ENCODE measurements at regions not wholly inside any gene's neighbourhood (a gene's known extent, or its start where the extent isn't known, plus 50 kb on each side); places are given as distances from the start of the nearest gene placed in this dataset.
"Not testable (repeated sequence)": the region's sequence is repeated elsewhere in the genome, so short reads cannot be mapped to it uniquely, and the experiment has no call there.

DNA sequence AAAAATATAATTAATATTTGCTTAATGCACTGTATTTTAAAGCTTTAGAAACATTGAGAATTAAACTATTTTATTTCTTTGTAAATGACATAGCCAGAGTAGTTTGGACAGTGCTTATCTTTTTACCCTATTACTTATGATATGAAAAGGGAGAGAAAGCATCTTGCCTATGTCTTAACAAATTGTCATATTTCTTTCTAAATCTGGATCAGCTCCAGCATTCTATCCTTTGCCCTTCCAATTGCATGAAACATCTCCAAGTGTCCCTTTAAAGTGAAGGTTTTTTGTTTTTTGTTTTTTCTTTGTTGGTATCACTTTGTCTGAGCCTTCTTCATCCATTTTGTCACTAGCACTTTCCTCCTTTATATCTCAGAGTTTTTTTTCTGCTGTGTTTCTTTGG lies 511.6 kb upstream of the FAM174A start:
- Histone ChIP-seq H3K4me1 (ENCODE audit: insufficient read depth, insufficient read length) (no peaks in the 10 kb centered on the region), H3K9me3 (ENCODE audit: insufficient read depth, low read length) (no peaks in the 10 kb centered on the region), H3K4me3 (ENCODE audit: insufficient read length, low read depth) (no peak overlapping the region), H3K9ac (ENCODE audit: insufficient read length, low read depth) (no peak overlapping the region), H3K36me3 (ENCODE audit: insufficient read depth, insufficient read length, low read length) (no peaks in the 10 kb centered on the region), H3K27me3 (ENCODE audit: insufficient read depth, insufficient read length) (no peaks in the 10 kb centered on the region)
- no peak for DNase-seq (ENCODE audit: low read depth, low spot score)
- TF ChIP-seq ZNF274 (IDR thresholded peaks at IDR 0.05; ENCODE audit: low read depth, low read length), result no peak
- TF ChIP-seq YY1 (IDR thresholded peaks at IDR 0.05; ENCODE audit: insufficient read depth, insufficient read length), result no peak
- TF ChIP-seq SUZ12 (IDR thresholded peaks at IDR 0.05; ENCODE audit: extremely low read depth, insufficient read depth, insufficient read length), result no peak

GRCh38 chr5:100017520-100018262 lies 517.5 kb upstream of the FAM174A start:
- no peak overlapping the region for H3K4me3 ChIP-seq (ENCODE audit: insufficient read length, low read depth)
- no peaks in the 10 kb centered on the region for H3K9me3 ChIP-seq (ENCODE audit: insufficient read depth, low read length)
- no peaks in the 10 kb centered on the region for H3K4me1 ChIP-seq (ENCODE audit: insufficient read depth, insufficient read length)
- no peaks in the 10 kb centered on the region for H3K27me3 ChIP-seq (ENCODE audit: insufficient read depth, insufficient read length)
- no peak for DNase-seq (ENCODE audit: low read depth, low spot score)
- no peak overlapping the region for H3K9ac ChIP-seq (ENCODE audit: insufficient read length, low read depth)
- TF ChIP-seq YY1 (IDR thresholded peaks at IDR 0.05; ENCODE audit: insufficient read depth, insufficient read length), result no peak
- no peak for TF ChIP-seq SUZ12 (IDR thresholded peaks at IDR 0.05; ENCODE audit: extremely low read depth, insufficient read depth, insufficient read length)
- TF ChIP-seq ZNF274 (IDR thresholded peaks at IDR 0.05; ENCODE audit: low read depth, low read length), result no peak
- H3K36me3 ChIP-seq (ENCODE audit: insufficient read depth, insufficient read length, low read length), result no peaks in the 10 kb centered on the region

- H3K4me1 ChIP-seq (ENCODE audit: insufficient read depth, insufficient read length); DNase-seq (ENCODE audit: low read depth, low spot score); H3K9ac ChIP-seq (ENCODE audit: insufficient read length, low read depth); H3K27me3 ChIP-seq (ENCODE audit: insufficient read depth, insufficient read length); H3K4me3 ChIP-seq (ENCODE audit: insufficient read length, low read depth); H3K36me3 ChIP-seq (ENCODE audit: insufficient read depth, insufficient read length, low read length); H3K9me3 ChIP-seq (ENCODE audit: insufficient read depth, low read length): not testable (repeated sequence)
Measured at GRCh38 chr5:100013305-100013704, 521.9 kb upstream of the FAM174A start.

GRCh38 chr5:100011160-100011559 lies 524.0 kb upstream of the FAM174A start:
- H3K27me3 ChIP-seq (ENCODE audit: insufficient read depth, insufficient read length); H3K36me3 ChIP-seq (ENCODE audit: insufficient read depth, insufficient read length, low read length); DNase-seq (ENCODE audit: low read depth, low spot score); H3K9ac ChIP-seq (ENCODE audit: insufficient read length, low read depth); H3K4me1 ChIP-seq (ENCODE audit: insufficient read depth, insufficient read length); H3K4me3 ChIP-seq (ENCODE audit: insufficient read length, low read depth); H3K9me3 ChIP-seq (ENCODE audit: insufficient read depth, low read length): not testable (repeated sequence)

DNA sequence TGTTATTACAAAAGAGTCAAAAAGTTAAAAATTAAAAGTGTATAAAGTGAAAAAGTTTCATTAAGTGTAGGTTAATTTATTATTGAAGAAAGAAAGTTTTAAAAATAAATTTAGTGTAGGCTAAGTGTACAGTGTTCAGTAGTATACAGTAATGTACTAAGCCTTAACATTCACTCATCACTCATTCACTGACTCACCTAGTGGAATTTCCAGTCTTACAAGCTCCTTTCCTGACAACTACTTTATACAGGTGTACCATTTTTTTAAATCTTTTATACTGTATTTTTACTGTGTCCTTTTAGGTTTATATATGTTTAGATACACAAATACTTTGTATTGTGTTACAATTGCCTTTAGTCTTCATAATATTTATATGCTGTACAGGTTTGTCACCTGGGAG lies 530.2 kb upstream of the FAM174A start:
- H3K9me3 ChIP-seq (ENCODE audit: insufficient read depth, low read length), result no peaks in the 10 kb centered on the region
- H3K9ac ChIP-seq (ENCODE audit: insufficient read length, low read depth), result no peak overlapping the region
- H3K36me3 ChIP-seq (ENCODE audit: insufficient read depth, insufficient read length, low read length), result no peaks in the 10 kb centered on the region
- no peak for DNase-seq (ENCODE audit: low read depth, low spot score)
- H3K4me3 ChIP-seq (ENCODE audit: insufficient read length, low read depth), result no peak overlapping the region
- TF ChIP-seq SUZ12 (IDR thresholded peaks at IDR 0.05; ENCODE audit: extremely low read depth, insufficient read depth, insufficient read length) (no peak), YY1 (IDR thresholded peaks at IDR 0.05; ENCODE audit: insufficient read depth, insufficient read length) (no peak), ZNF274 (IDR thresholded peaks at IDR 0.05; ENCODE audit: low read depth, low read length) (no peak)
- no peaks in the 10 kb centered on the region for H3K4me1 ChIP-seq (ENCODE audit: insufficient read depth, insufficient read length)
- no peaks in the 10 kb centered on the region for H3K27me3 ChIP-seq (ENCODE audit: insufficient read depth, insufficient read length)

DNA sequence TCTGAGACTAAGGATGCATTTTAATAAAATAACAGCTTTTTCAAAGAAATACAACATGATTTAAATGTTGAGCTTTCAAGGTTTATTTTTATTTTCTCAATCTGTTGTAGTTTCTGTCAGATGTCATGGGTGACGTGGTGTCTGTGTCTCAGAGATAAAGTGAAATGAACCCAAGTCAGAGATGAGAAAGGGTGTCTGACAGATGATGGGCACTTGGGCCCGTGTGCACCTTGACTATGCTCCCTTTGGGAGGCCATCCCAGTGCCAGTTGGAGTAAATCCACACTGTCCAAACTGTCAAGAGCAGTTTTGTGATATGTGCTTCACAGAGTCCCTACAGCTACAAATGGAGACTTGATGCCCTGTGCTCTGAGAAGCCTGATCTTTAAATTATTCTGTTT lies 536.9 kb upstream of the FAM174A start:
- Histone ChIP-seq H3K4me1 (ENCODE audit: insufficient read depth, insufficient read length) (no peaks in the 10 kb centered on the region), H3K27me3 (ENCODE audit: insufficient read depth, insufficient read length) (no peaks in the 10 kb centered on the region), H3K4me3 (ENCODE audit: insufficient read length, low read depth) (no peak overlapping the region), H3K36me3 (ENCODE audit: insufficient read depth, insufficient read length, low read length) (no peaks in the 10 kb centered on the region), H3K9ac (ENCODE audit: insufficient read length, low read depth) (no peak overlapping the region), H3K9me3 (ENCODE audit: insufficient read depth, low read length) (no peaks in the 10 kb centered on the region)
- no peak for TF ChIP-seq ZNF274 (IDR thresholded peaks at IDR 0.05; ENCODE audit: low read depth, low read length)
- no peak for TF ChIP-seq YY1 (IDR thresholded peaks at IDR 0.05; ENCODE audit: insufficient read depth, insufficient read length)
- no peak for TF ChIP-seq SUZ12 (IDR thresholded peaks at IDR 0.05; ENCODE audit: extremely low read depth, insufficient read depth, insufficient read length)
- DNase-seq (ENCODE audit: low read depth, low spot score), result no peak

DNA sequence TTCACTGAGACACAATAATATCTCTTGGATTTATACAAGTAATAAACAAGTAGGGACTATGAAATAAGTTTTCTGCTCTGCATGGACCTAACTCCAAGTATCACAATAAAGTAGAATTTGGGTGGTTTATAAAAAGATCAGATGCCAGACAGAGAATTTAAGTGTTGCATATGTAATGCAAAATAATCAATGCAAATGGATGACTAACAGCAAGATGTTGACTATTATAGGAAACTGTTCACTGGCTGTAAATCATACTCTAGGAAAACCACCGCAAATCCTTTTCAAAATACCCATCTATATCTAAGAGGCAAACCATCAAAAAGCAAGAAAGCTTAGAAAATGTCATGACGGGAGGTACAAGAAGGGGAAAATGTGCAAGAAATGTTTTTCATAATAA lies 539.8 kb upstream of the FAM174A start:
- no peaks in the 10 kb centered on the region for H3K4me1 ChIP-seq (ENCODE audit: insufficient read depth, insufficient read length)
- H3K4me3 ChIP-seq (ENCODE audit: insufficient read length, low read depth), result no peak overlapping the region
- H3K27me3 ChIP-seq (ENCODE audit: insufficient read depth, insufficient read length), result no peaks in the 10 kb centered on the region
- H3K9ac ChIP-seq (ENCODE audit: insufficient read length, low read depth), result no peak overlapping the region
- H3K9me3 ChIP-seq (ENCODE audit: insufficient read depth, low read length), result no peaks in the 10 kb centered on the region
- H3K36me3 ChIP-seq (ENCODE audit: insufficient read depth, insufficient read length, low read length), result no peaks in the 10 kb centered on the region
- no peak for DNase-seq (ENCODE audit: low read depth, low spot score)
- TF ChIP-seq YY1 (IDR thresholded peaks at IDR 0.05; ENCODE audit: insufficient read depth, insufficient read length), result no peak
- TF ChIP-seq ZNF274 (IDR thresholded peaks at IDR 0.05; ENCODE audit: low read depth, low read length), result no peak
- no peak for TF ChIP-seq SUZ12 (IDR thresholded peaks at IDR 0.05; ENCODE audit: extremely low read depth, insufficient read depth, insufficient read length)

GRCh38 chr5:99973779-99974178 lies 561.4 kb upstream of the FAM174A start:
- Histone ChIP-seq H3K27me3 (ENCODE audit: insufficient read depth, insufficient read length) (no peaks in the 10 kb centered on the region), H3K9me3 (ENCODE audit: insufficient read depth, low read length) (no peaks in the 10 kb centered on the region; the same call in 1 of the 2 replicates), H3K9ac (ENCODE audit: insufficient read length, low read depth) (no peak overlapping the region), H3K36me3 (ENCODE audit: insufficient read depth, insufficient read length, low read length) (no peaks in the 10 kb centered on the region), H3K4me1 (ENCODE audit: insufficient read depth, insufficient read length) (no peaks in the 10 kb centered on the region), H3K4me3 (ENCODE audit: insufficient read length, low read depth) (no peak overlapping the region)
- TF ChIP-seq ZNF274 (IDR thresholded peaks at IDR 0.05; ENCODE audit: low read depth, low read length) (no peak), YY1 (IDR thresholded peaks at IDR 0.05; ENCODE audit: insufficient read depth, insufficient read length) (no peak), SUZ12 (IDR thresholded peaks at IDR 0.05; ENCODE audit: extremely low read depth, insufficient read depth, insufficient read length) (no peak)
- no peak for DNase-seq (ENCODE audit: low read depth, low spot score)
